ENCODE measurements at regions not wholly inside any gene's neighbourhood (a gene's known extent, or its start where the extent isn't known, plus 50 kb on each side); places are given as distances from the start of the nearest gene placed in this dataset.
A peak's percentile ranks its signal among the peaks of the same experiment; 100 is the strongest.
"Not testable (repeated sequence)": the region's sequence is repeated elsewhere in the genome, so short reads cannot be mapped to it uniquely, and the experiment has no call there.

GRCh38 chr12:25395227-25395626 lies 144.5 kb upstream of the KRAS start:
- H3K4me3 ChIP-seq (ENCODE audit: low read depth, low read length) = no peak overlapping the region
- TF ChIP-seq, protein P1, sequence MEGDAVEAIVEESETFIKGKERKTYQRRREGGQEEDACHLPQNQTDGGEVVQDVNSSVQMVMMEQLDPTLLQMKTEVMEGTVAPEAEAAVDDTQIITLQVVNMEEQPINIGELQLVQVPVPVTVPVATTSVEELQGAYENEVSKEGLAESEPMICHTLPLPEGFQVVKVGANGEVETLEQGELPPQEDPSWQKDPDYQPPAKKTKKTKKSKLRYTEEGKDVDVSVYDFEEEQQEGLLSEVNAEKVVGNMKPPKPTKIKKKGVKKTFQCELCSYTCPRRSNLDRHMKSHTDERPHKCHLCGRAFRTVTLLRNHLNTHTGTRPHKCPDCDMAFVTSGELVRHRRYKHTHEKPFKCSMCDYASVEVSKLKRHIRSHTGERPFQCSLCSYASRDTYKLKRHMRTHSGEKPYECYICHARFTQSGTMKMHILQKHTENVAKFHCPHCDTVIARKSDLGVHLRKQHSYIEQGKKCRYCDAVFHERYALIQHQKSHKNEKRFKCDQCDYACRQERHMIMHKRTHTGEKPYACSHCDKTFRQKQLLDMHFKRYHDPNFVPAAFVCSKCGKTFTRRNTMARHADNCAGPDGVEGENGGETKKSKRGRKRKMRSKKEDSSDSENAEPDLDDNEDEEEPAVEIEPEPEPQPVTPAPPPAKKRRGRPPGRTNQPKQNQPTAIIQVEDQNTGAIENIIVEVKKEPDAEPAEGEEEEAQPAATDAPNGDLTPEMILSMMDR (IDR thresholded peaks at IDR 0.05; ENCODE audit: low read depth, low read length, missing control alignments) = no peak
- DNase-seq (ENCODE audit: low read depth) = no peak

- H3K4me3 ChIP-seq (ENCODE audit: low read depth, low read length); DNase-seq (ENCODE audit: low read depth): not testable (repeated sequence)
Measured at GRCh38 chr12:25394775-25395174, 144.0 kb upstream of the KRAS start.

DNA sequence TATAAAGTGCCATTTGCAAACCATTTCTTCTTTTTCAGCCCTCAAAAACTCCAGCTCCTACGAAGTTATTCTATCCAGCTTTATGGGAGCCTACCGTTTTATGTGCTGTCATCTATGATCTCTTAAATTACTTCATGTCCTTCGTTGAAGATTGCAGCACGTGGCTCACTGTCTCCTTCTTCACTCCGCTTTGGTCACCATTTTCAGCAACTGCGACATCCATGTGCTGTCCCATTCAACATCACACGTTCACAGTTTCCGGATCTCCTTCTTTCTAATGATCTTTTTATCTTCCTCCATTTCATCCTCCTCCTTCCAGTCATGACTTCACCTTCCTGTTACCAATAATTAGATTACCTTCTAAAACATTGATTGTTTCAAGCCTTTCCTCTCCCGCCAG lies 143.3 kb upstream of the KRAS start:
- no peak overlapping the region for H3K4me3 ChIP-seq (ENCODE audit: low read depth, low read length)
- TF ChIP-seq, protein P1 (IDR thresholded peaks at IDR 0.05; ENCODE audit: low read depth, low read length, missing control alignments) = no peak
- DNase-seq (ENCODE audit: low read depth) = no peak

GRCh38 chr12:25391346-25391745 lies 140.6 kb upstream of the KRAS start:
- not testable (repeated sequence) for H3K4me3 ChIP-seq (ENCODE audit: low read depth, low read length); DNase-seq (ENCODE audit: low read depth)

- DNase-seq (ENCODE audit: low read depth) = no peak
- TF ChIP-seq, protein P1 (IDR thresholded peaks at IDR 0.05; ENCODE audit: low read depth, low read length, missing control alignments) = no peak
- H3K4me3 ChIP-seq (ENCODE audit: low read depth, low read length) = no peak overlapping the region
Measured at GRCh38 chr12:25388183-25388582, 137.5 kb upstream of the KRAS start.

GRCh38 chr12:25387732-25388050 lies 137.0 kb upstream of the KRAS start:
- no peak for DNase-seq (ENCODE audit: low read depth)
- no peak overlapping the region for H3K4me3 ChIP-seq (ENCODE audit: low read depth, low read length)
- TF ChIP-seq, protein P1 (IDR thresholded peaks at IDR 0.05; ENCODE audit: low read depth, low read length, missing control alignments) = no peak

DNA sequence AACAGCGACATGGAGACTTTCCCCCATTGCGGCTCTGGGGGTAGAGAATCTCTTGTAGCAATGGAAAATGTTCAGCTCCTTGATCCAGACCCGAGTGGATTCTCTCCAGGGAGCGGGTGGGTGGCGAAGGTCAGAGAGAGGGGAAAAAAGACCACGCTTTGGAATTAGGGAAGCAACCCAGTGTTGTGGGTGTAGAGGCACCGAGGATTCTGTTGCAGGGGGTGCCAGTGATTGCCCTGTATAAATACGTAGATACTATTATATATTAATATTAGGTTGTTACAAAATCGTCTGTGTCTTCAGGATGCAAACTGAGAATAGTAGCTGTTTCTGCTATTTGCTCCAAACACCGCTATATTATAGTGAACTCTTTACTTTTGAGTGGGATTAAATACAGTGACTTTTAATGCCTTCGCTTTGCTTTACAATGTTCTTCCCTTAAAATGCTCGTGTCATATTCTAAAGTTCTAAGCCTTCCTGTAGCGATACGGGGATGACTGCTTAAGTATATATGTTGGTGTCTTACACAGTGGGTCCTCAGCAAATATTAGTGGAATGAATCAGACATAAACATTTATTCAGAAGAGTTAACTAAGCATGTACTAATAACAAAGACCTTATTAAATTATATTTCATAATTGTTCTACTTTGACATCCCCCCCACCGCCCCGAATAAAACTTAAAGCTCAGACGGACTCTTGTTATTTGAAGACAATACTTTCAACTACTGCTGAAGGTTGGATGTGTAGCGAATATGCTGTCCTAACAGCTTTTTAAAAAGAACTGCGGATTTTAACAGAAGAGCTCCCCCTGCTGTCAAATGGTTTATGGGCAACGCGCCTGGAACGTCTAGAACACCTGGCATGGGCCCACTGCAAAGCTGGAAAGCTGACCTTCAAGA lies 136.4 kb upstream of the KRAS start:
- DNase-seq (ENCODE audit: low read depth) = peak; percentile 69
- TF ChIP-seq, protein P1 (IDR thresholded peaks at IDR 0.05; ENCODE audit: low read depth, low read length, missing control alignments) = peak; percentile 72

GRCh38 chr12:25384893-25385248 lies 134.1 kb upstream of the KRAS start:
- TF ChIP-seq, protein P1 (IDR thresholded peaks at IDR 0.05; ENCODE audit: low read depth, low read length, missing control alignments) = no peak
- DNase-seq (ENCODE audit: low read depth) = no peak

More for the DNA sequence above, 136.4 kb upstream of the KRAS start:
- peak overlapping the region; percentile 83 for H3K4me3 ChIP-seq (ENCODE audit: low read depth, low read length)

More at GRCh38 chr12:25384893-25385248, 134.1 kb upstream of the KRAS start:
- peak overlapping the region; percentile 83 for H3K4me3 ChIP-seq (ENCODE audit: low read depth, low read length)

Measured in GM12864 (cell line).